ENCODE measurements at regions not wholly inside any gene's neighbourhood (a gene's known extent, or its start where the extent isn't known, plus 50 kb on each side); places are given as distances from the start of the nearest gene placed in this dataset.

GRCh38 chr5:56359809-56360685 lies 126.9 kb upstream of the ANKRD55 start:
- TF ChIP-seq POLR2A (IDR thresholded peaks at IDR 0.05) (no peak), CTCF (IDR thresholded peaks at IDR 0.05) (no peak)

Measured in prostate gland (tissue), 2 donors.